ENCODE measurements at regions not wholly inside any gene's neighbourhood (a gene's known extent, or its start where the extent isn't known, plus 50 kb on each side); places are given as distances from the start of the nearest gene placed in this dataset.

- Histone ChIP-seq H3K18ac (ENCODE audit: low read depth, low read length) (no peak overlapping the region), H3K4me3 (ENCODE audit: insufficient read depth, low read depth, low read length) (no peak overlapping the region), H2BK20ac (ENCODE audit: low read depth, low read length) (no peak overlapping the region), H2BK5ac (ENCODE audit: low read depth, low read length, poor library complexity, severe bottlenecking) (no peak overlapping the region), H3K9ac (ENCODE audit: low read depth, low read length) (no peak overlapping the region), H3K4me2 (ENCODE audit: low read depth, low read length) (no peak overlapping the region), H2AK5ac (ENCODE audit: low read depth, low read length) (no peak overlapping the region), H3K4ac (ENCODE audit: low read depth, low read length) (no peak overlapping the region; the same call in 1 of the 2 replicates), H3K27me3 (ENCODE audit: control insufficient read depth, insufficient read depth, low read length) (no peaks in the 10 kb centered on the region; the same call in 1 of the 2 replicates), H3K9me3 (ENCODE audit: control insufficient read depth, insufficient read depth, low read length) (no peaks in the 10 kb centered on the region), H3K4me1 (ENCODE audit: control insufficient read depth, insufficient read depth, low read length) (no peaks in the 10 kb centered on the region), H3K14ac (replicated peaks; ENCODE audit: low read depth, low read length) (no peak overlapping the region), H4K8ac (ENCODE audit: low read depth in 2 of 2, low read length in 2 of 2) (no peak overlapping the region), H4K20me1 (ENCODE audit: insufficient read depth, low read length) (no peaks in the 10 kb centered on the region), H3K36me3 (ENCODE audit: control insufficient read depth, insufficient read depth, low read length) (no peaks in the 10 kb centered on the region), H2BK15ac (ENCODE audit: low read depth, low read length) (no peak overlapping the region), H4K5ac (ENCODE audit: low read depth, low read length) (no peak overlapping the region), H3K79me1 (ENCODE audit: low read depth in 1 of 2, low read length in 2 of 2) (no peaks in the 10 kb centered on the region), H2AK9ac (replicated peaks; ENCODE audit: low read depth, low read length, poor library complexity) (no peak overlapping the region), H3K27ac (ENCODE audit: insufficient read depth, low read length) (no peak overlapping the region), H4K91ac (ENCODE audit: insufficient read depth, low read depth, low read length) (no peak overlapping the region), H3K23ac (ENCODE audit: low read depth, low read length) (no peak overlapping the region), H2BK120ac (ENCODE audit: low read depth, low read length) (no peak overlapping the region), H3K9me1 (ENCODE audit: insufficient read depth, low read length) (no peaks in the 10 kb centered on the region), H2AFZ (replicated peaks; ENCODE audit: low read length, poor library complexity) (no peak overlapping the region), H3K56ac (ENCODE audit: extremely low read depth, insufficient read depth, low read length) (no peak overlapping the region)
- ATAC-seq (ENCODE audit: low read depth) (no peak), DNase-seq (no peak)
- WGBS, 2 experiments (ENCODE audit: extremely low coverage in 2 of 2, insufficient read length in 1 of 2): no CpG with 5 or more reads among the region's 2 CpGs
- in situ Hi-C loops (cut with MboI; ENCODE audit: low sequenced_read_pairs) (no loop called here), dilution Hi-C loops (cut with HindIII; ENCODE audit: low sequenced_read_pairs, unreplicated experiment) (no loop called here), intact Hi-C loops (cut with micrococcal nuclease) (no loop called here)
- POLR2A ChIA-PET (ENCODE audit: unreplicated experiment): no interaction called here
- no peak for TF ChIP-seq MXI1 (IDR thresholded peaks at IDR 0.05; ENCODE audit: borderline replicate concordance, low read depth, low read length)
- no peak for TF ChIP-seq CEBPB (IDR thresholded peaks at IDR 0.05; ENCODE audit: low read depth, low read length)
- TF ChIP-seq NFE2L2 (IDR thresholded peaks at IDR 0.05; ENCODE audit: low read depth, low read length): no peak
- BruUV-seq (replicated peaks): no TSS peak
- CTCF ChIA-PET: no interaction called here
These were observed 353.0 kb upstream of the CDH5 start for GRCh38 chr16:66013486-66013885.
